Neural progenitor cell (in vitro differentiated cells): ENCODE measurements at regions not wholly inside any gene's neighbourhood (a gene's known extent, or its start where the extent isn't known, plus 50 kb on each side); places are given as distances from the start of the nearest gene placed in this dataset.

Source experiments
- DNase-seq: peaks from one replicate; pipeline ENCODE4 v3.0.0-alpha.2; 2016; ENCODE audit warnings: low spot score
- H2AFZ ChIP-seq: fragments of 200-600 bp; sonication (generic); replicated peaks from 2 replicates; pipeline ENCODE4 v1.6.1; 2016; ENCODE audit warnings: antibody characterized with exemption
- H3F3A ChIP-seq: fragments of 200-600 bp; sonication (generic); 2 replicates; pipeline ENCODE4 v1.6.1; 2016; ENCODE audit warnings: antibody characterized with exemption, low read depth
- H3K27ac ChIP-seq: fragments of 200-600 bp; sonication (generic); 2 replicates; pipeline ENCODE4 v1.5.1; 2016; ENCODE audit warnings: mild to moderate bottlenecking
- H3K27me3 ChIP-seq: fragments of 200-600 bp; sonication (generic); 2 replicates; pipeline ENCODE4 v1.6.1; 2016; ENCODE audit warnings: mild to moderate bottlenecking, moderate library complexity
- H3K36me3 ChIP-seq: fragments of 200-600 bp; sonication (generic); 2 replicates; pipeline ENCODE4 v1.5.1; 2016
- H3K4me1 ChIP-seq: fragments of 200-600 bp; sonication (generic); 2 replicates; pipeline ENCODE4 v1.6.1; 2016; ENCODE audit warnings: mixed run types
- H3K4me2 ChIP-seq: fragments of 200-600 bp; sonication (generic); 2 replicates; pipeline ENCODE4 v1.6.1; 2016
- H3K4me3 ChIP-seq: fragments of 200-600 bp; sonication (generic); 2 replicates; pipeline ENCODE4 v1.5.1; 2016
- H3K79me2 ChIP-seq: fragments of 200-600 bp; sonication (generic); 2 replicates; pipeline ENCODE4 v1.6.1; 2016; ENCODE audit warnings: low read depth
- H3K9ac ChIP-seq: fragments of 200-600 bp; sonication (generic); 2 replicates; pipeline ENCODE4 v1.6.1; 2016
- H3K9me3 ChIP-seq: fragments of 200-600 bp; sonication (generic); 2 replicates; pipeline ENCODE4 v1.5.1; 2016; ENCODE audit warnings: low read depth
- H4K20me1 ChIP-seq: fragments of 200-600 bp; sonication (generic); 2 replicates; pipeline ENCODE4 v1.6.1; 2016; ENCODE audit warnings: low read depth
- H3K27ac Mint-ChIP-seq: 3 replicates; pipeline ENCODE4 v1.8.0; 2021; ENCODE audit warnings: mixed read lengths
- H3K27me3 Mint-ChIP-seq: 2 replicates; pipeline ENCODE4 v1.8.0; 2022; ENCODE audit warnings: low read depth, mild to moderate bottlenecking, inconsistent platforms, moderate library complexity, mixed read lengths; ENCODE audit not compliant: insufficient read depth
- H3K36me3 Mint-ChIP-seq: 3 replicates; pipeline ENCODE4 v1.8.0; 2021; ENCODE audit warnings: mixed read lengths
- H3K4me1 Mint-ChIP-seq: 3 replicates; pipeline ENCODE4 v1.8.0; 2021; ENCODE audit warnings: mixed read lengths
- H3K4me3 Mint-ChIP-seq: 3 replicates; pipeline ENCODE4 v1.8.0; 2021; ENCODE audit warnings: mild to moderate bottlenecking, moderate library complexity, mixed read lengths
- H3K9me3 Mint-ChIP-seq: 3 replicates; pipeline ENCODE4 v1.8.0; 2020; ENCODE audit warnings: mixed read lengths
- CTCF ChIP-seq: fragments of 200-600 bp; sonication (generic); IDR thresholded peaks from 2 replicates; pipeline ENCODE4 v1.5.1; 2017; ENCODE audit warnings: antibody characterized with exemption, mild to moderate bottlenecking
- EZH2 ChIP-seq: fragments of 200-600 bp; sonication (generic); IDR thresholded peaks from 2 replicates; pipeline ENCODE4 v1.6.1; 2017; ENCODE audit warnings: antibody characterized with exemption, mild to moderate bottlenecking, moderate library complexity
- EZH2phosphoT487 ChIP-seq: fragments of 200-600 bp; sonication (generic); IDR thresholded peaks from 2 replicates; pipeline ENCODE4 v1.6.1; 2017; ENCODE audit warnings: antibody characterized with exemption

DNA sequence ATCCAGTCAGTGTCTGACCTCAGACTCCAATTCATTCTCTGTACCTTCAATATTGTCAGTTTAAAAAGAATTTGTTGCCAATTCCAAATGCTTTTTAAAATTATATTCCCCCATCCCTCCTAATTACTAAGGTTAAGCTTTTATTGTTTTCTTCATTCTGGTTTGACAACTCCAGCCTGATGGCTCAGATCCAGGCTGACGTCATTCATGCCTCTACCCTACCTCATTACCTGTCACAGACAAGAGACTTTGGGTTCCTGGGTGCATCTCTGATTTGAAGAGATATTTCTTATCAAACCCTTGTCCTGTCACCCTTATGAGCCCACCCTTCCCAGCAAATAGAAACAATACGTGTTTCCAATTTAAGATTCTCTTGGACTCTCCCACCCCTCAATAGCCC, 300.2 kb upstream of the CLNK start:
- Histone ChIP-seq H2AFZ (no peak overlapping the region), H3K9ac (no peak overlapping the region), H3K36me3 (no peaks in the 10 kb centered on the region), H3K4me3 (no peak overlapping the region), H3K4me1 (peaks cover 14% of the 10 kb centered on the region), H3K79me2 (no peaks in the 10 kb centered on the region), H3F3A (no peaks in the 10 kb centered on the region), H3K27ac (no peak overlapping the region), H4K20me1 (no peaks in the 10 kb centered on the region), H3K27me3 (peaks cover 14% of the 10 kb centered on the region), H3K9me3 (no peaks in the 10 kb centered on the region), H3K4me2 (no peak overlapping the region)
- no peak for DNase-seq
- TF ChIP-seq CTCF (no peak), EZH2 (no peak), EZH2phosphoT487 (no peak)
- H3K4me1 Mint-ChIP-seq, result peaks cover 14% of the 10 kb centered on the region
- H3K36me3 Mint-ChIP-seq, result no peaks in the 10 kb centered on the region
- no peak overlapping the region for H3K27ac Mint-ChIP-seq
- H3K9me3 Mint-ChIP-seq, result peaks cover 3% of the 10 kb centered on the region
- H3K27me3 Mint-ChIP-seq, result no peaks in the 10 kb centered on the region
- no peak overlapping the region for H3K4me3 Mint-ChIP-seq

- H4K20me1 ChIP-seq, result no peaks in the 10 kb centered on the region
- no peak overlapping the region for H3K4me2 ChIP-seq
- no peaks in the 10 kb centered on the region for H3K79me2 ChIP-seq
- no peaks in the 10 kb centered on the region for H3K36me3 Mint-ChIP-seq
- no peak overlapping the region for H3K27ac ChIP-seq
- H3K27me3 ChIP-seq, result peaks cover 14% of the 10 kb centered on the region
- H3K9me3 Mint-ChIP-seq, result peaks cover 3% of the 10 kb centered on the region
- peaks cover 14% of the 10 kb centered on the region for H3K4me1 Mint-ChIP-seq
- no peak overlapping the region for H3K9ac ChIP-seq
- H2AFZ ChIP-seq, result no peak overlapping the region
- H3K27ac Mint-ChIP-seq, result no peak overlapping the region
- H3K4me3 Mint-ChIP-seq, result no peak overlapping the region
- H3K27me3 Mint-ChIP-seq, result no peaks in the 10 kb centered on the region
- no peaks in the 10 kb centered on the region for H3K9me3 ChIP-seq
- no peak for DNase-seq
- no peaks in the 10 kb centered on the region for H3F3A ChIP-seq
- peaks cover 14% of the 10 kb centered on the region for H3K4me1 ChIP-seq
- H3K36me3 ChIP-seq, result no peaks in the 10 kb centered on the region
- H3K4me3 ChIP-seq, result no peak overlapping the region
- TF ChIP-seq EZH2phosphoT487, result no peak
- TF ChIP-seq EZH2, result no peak
- TF ChIP-seq CTCF, result no peak
Observed at GRCh38 chr4:10983885-10984640, 299.5 kb upstream of the CLNK start.

DNA sequence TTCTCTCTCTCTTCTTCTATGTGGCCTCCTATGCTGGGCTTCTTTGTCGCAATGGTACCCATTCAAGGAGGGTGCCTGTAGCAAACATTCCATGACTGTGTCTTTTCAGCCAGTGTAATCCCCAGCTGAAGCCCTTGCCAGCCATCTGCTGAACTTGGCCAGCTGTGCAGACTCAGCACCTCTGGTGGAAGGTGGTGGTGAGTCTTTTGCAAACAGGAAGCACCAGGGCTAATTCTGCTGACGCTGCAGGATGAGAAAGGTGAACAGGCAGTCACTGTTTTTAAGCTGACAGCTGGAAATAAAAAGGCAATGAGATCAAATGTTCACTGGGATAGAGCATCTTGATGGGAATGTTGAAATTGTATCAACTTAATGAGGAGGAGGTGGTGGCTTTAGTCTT, 298.7 kb upstream of the CLNK start:
- H4K20me1 ChIP-seq, result no peaks in the 10 kb centered on the region
- H2AFZ ChIP-seq, result no peak overlapping the region
- Mint-ChIP-seq H3K9me3 (peaks cover 3% of the 10 kb centered on the region), H3K27ac (no peak overlapping the region), H3K36me3 (no peaks in the 10 kb centered on the region), H3K4me3 (no peak overlapping the region), H3K27me3 (no peaks in the 10 kb centered on the region), H3K4me1 (peaks cover 14% of the 10 kb centered on the region)
- H3K36me3 ChIP-seq, result no peaks in the 10 kb centered on the region
- H3K9me3 ChIP-seq, result no peaks in the 10 kb centered on the region
- TF ChIP-seq EZH2phosphoT487 (no peak), EZH2 (no peak), CTCF (no peak)
- H3K4me1 ChIP-seq, result peaks cover 14% of the 10 kb centered on the region
- H3K4me3 ChIP-seq, result no peak overlapping the region
- no peak overlapping the region for H3K9ac ChIP-seq
- H3K4me2 ChIP-seq, result no peak overlapping the region
- no peaks in the 10 kb centered on the region for H3K79me2 ChIP-seq
- H3K27me3 ChIP-seq, result peaks cover 14% of the 10 kb centered on the region
- DNase-seq, result no peak
- H3K27ac ChIP-seq, result no peak overlapping the region
- H3F3A ChIP-seq, result no peaks in the 10 kb centered on the region
